SH-SY5Y (cell line): ENCODE measurements at regions not wholly inside any gene's neighbourhood (a gene's known extent, or its start where the extent isn't known, plus 50 kb on each side); places are given as distances from the start of the nearest gene placed in this dataset.

Source experiments
- GATA2 ChIP-seq: IDR thresholded peaks from 2 replicates; pipeline ENCODE4 v1.6.1; 2011; ENCODE audit warnings: mild to moderate bottlenecking, low read depth, low read length
- GATA3 ChIP-seq: IDR thresholded peaks from 2 replicates; pipeline ENCODE4 v1.6.1; 2011; ENCODE audit warnings: low read depth, mild to moderate bottlenecking, low read length, moderate library complexity

- TF ChIP-seq GATA3 = no peak
- no peak for TF ChIP-seq GATA2
These were observed 165.5 kb upstream of the SMIM30 start for GRCh38 chr7:113283861-113284260.
